ENCODE measurements at regions not wholly inside any gene's neighbourhood (a gene's known extent, or its start where the extent isn't known, plus 50 kb on each side); places are given as distances from the start of the nearest gene placed in this dataset.

GRCh38 chr20:53888951-53889350 lies 181.4 kb downstream of the BCAS1 start:
- TF ChIP-seq CTCF (IDR thresholded peaks at IDR 0.05) (no peak), POLR2A (IDR thresholded peaks at IDR 0.05) (no peak)

All from adrenal gland (tissue), 5 donors.